Fibroblast of the conjunctiva (primary cell): ENCODE measurements at regions not wholly inside any gene's neighbourhood (a gene's known extent, or its start where the extent isn't known, plus 50 kb on each side); places are given as distances from the start of the nearest gene placed in this dataset.
"Not testable (repeated sequence)": the region's sequence is repeated elsewhere in the genome, so short reads cannot be mapped to it uniquely, and the experiment has no call there.

Experiments
- DNase-seq: peaks from one replicate; pipeline ENCODE4 v3.0.0-alpha.2; 2010; ENCODE audit warnings: low read depth

DNA sequence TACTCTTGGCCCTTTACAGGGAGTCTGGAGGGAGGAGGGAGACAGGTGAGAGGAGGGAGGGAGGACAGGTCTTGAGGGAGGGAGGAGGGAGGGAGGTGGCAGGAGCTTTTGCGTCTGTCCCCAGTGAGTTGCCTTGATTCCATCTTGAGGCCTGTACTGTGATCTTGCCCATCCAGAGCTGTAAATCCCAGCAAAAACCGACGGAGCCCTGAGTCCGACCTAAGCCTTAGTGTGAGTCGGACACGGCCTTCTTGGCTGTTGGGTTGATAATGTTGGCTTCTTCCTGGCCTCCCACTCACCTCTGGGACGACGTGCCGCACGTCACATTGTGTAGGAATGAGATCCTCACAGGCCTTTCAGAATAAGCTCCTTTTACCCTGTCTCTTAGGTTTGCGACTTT lies 72.5 kb downstream of the RGS12 start:
- no peak for DNase-seq

DNA sequence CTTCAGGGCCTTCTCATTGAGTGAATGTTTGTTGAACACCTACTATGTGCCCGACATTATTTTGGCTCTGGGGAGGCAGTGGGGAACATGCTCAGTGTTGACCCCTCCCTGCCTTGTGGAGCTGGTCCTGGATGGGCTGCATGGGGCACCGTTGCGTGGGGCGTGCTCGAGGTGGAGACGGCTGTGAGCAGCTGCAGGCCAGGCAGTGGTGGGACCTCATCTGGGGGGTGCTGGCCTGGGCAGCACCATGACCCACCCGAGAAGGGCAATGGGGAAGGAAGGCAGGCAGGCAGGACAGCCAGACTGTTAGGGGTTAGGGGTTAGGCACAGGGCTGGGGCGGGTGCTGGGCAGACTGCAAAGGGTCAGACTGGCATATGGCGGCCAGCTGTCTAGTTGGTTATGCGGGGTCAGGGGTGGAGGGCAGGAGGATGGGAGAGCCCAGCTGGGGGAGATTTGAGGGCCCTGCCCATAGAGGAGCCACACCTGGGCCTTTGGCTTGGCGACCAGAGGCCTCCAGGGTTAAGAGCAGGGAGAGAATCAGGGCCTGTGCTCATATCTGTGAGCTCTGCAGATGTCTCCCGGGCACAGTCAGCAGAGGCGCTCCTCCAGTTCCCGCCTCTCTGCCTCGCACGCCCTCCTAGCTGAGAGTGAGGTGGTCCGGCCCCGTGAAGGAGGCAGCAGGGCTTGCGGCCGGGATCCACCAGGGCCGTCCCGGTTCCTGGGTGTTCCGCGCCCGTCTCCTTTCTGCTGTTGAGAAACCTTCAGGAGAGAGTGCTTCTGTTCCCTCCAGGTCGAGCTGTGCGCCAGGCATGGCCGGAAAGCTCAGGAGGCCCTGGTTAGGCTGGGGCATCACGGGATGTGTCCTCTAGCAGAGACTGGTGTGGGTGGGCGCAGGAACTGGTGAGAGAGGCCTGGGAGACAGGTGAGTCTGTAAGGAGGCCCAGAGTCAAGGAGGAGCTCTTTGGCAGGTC lies 73.3 kb downstream of the RGS12 start:
- DNase-seq = no peak

DNA sequence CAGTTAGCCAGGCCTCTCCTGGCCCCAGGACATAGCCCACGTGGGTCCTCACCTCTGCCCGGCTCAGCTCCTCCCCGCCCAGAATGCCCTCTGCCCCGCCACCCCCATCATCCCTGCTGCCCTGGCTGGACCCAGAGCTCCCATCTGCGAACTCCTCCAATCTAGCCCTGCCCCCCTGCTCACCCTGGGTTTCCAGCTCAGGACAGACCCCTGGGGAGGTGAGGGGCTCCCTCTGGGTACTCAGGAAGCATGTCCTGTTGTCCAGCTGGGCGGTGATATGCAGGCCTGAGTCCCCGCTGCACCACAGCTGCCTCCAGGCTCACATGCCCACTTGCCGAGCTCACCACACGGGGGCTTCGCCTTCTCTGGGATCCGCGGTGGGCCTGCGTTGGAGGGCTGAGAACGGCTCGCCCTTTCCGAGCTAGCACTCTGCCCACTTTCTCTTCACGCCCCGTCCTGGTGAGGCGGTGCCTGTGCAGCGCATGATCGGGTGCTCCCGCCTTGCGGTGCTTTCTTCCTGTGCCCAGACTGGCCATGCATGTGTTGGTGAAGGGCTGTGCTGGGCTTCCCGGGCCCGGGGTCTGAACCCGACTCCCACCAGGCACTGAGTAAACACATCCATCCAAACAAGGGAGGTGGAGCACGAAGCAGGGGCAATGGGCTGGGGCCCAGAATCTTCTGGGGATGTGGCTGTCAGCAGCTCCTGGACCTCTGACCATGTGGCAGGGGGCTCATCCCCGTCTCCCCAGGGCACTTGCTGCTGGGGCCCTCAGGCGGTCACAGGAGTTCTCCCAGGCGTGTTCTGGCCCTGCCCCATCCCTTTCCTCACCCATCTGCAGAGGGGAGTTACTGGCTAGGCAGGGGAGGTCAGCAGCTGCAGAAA lies 74.3 kb downstream of the RGS12 start:
- no peak for DNase-seq

DNA sequence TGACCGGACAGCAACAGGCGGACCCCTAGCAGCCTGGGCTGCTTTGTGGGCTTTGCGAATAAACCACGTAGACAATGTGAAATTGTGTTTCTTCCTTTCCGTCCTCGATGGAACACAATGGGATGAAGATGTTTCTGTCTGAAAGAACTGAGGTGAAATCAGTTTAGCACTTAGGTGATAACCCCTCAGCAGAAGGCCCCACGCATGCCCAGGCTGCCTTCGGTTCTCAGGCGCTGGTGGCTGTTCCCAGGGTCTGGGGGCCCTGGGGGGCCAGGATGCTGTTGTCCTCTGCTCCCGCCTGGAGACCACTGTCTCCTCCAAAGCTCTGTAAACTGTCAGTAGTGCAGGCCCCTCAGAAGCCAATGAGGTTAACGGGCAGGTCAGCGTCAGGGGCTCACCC lies 73.9 kb upstream of the HGFAC start:
- no peak for DNase-seq

DNA sequence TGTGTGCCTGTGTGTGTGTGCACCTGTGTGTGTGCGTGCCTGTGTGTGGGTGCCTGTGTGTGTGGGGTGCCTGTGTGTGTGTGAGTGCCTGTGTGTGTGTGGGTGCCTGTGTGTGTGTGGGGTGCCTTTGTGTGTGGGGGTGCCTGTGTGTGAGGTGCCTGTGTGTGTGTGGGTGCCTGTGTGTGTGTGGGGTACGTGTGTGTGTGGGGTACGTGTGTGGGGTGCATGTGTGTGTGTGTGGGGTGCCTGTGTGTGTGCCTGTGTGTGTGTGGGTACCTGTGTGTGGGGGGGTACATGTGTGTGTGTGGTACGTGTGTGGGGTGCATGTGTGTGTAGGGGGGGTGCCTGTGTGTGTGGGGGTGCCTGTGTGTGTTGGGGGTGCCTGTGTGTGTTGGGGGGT lies 73.4 kb upstream of the HGFAC start:
- no peak for DNase-seq

DNA sequence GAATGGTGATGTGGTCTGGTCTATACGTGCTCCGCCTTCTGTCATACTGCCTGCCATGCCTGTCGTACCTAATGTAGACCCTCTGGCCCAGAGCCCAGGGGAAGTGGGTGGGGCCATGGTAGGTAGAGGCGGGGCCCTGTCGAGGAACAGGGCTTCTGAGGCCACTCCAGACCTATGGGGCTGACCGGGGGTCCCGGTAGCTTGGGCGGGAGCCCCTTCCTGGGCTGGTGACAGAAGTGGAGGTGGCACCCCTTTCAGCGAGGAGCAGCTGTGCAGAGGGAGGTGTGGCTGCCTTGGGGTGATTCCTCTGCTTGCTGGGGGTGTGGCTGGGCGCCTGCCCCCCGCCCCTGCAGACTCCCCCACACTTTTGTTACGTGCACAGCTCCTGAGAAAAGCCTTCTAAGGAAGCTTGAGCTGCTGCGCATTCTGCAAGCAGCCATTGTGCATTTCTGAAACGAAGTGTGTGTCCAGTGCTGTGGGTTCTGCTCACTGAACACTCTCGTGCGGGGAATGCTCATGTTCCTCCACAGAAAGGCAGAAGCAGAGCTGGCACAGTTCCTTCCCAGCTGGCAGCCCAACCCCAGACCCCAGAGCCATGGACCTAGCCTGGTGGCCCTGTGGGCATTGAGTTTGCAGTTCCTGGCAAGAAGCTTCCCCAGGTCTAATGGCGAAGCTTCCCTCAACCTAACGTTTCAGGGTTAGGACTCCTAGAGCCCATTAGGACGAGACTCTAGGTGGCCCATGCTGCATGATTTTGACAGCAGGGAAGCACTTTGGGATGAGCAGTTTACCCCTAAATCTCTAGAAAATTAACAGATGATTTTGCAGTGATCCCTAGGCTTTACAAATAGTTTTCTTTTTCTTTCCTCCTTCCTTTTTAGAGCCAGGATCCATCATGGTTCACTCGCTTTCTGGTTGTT lies 72.7 kb upstream of the HGFAC start:
- no peak for DNase-seq

DNA sequence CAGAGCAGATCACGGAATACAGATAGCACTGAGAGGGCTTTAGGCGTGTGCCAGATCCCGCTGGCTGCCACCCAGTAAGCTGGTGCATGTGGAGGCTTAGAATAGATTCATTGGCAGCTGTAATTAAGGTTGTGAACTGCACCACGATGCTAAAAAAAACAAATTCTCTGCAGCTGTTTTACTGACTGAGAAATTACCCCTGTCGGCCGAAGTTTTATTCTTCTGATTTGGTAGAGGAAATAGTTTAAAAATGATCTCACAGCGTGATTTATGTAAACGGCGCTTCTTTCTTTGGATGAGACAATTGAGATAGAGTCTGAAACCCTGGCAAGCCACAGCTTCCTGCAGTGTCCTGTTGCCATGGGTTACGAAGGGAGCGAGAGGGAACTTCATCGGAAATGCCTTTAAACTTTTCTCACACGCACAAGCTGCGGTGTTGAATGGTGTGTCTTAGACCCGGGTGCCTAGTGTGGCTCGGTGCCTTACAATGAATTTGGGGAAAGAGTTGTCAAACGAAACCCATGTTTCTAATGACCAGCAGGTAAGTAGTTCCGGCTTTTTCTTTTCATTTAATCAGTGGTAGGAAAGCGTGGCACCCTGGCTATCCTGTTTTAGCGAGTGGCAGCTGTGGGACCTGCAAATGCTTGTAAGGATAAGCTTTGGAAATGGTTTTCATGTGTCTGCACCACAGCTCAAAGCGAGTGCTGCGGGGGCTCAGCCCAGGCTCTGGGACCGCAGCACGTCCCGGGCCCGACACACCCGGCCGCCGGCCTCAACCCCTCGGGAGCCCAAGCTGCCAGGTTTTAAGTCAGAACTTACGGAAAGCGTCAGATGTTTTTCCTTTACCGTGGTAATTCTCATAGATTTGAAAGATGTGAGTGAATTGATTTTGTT lies 71.7 kb upstream of the HGFAC start:
- DNase-seq = peak; percentile 43

DNA sequence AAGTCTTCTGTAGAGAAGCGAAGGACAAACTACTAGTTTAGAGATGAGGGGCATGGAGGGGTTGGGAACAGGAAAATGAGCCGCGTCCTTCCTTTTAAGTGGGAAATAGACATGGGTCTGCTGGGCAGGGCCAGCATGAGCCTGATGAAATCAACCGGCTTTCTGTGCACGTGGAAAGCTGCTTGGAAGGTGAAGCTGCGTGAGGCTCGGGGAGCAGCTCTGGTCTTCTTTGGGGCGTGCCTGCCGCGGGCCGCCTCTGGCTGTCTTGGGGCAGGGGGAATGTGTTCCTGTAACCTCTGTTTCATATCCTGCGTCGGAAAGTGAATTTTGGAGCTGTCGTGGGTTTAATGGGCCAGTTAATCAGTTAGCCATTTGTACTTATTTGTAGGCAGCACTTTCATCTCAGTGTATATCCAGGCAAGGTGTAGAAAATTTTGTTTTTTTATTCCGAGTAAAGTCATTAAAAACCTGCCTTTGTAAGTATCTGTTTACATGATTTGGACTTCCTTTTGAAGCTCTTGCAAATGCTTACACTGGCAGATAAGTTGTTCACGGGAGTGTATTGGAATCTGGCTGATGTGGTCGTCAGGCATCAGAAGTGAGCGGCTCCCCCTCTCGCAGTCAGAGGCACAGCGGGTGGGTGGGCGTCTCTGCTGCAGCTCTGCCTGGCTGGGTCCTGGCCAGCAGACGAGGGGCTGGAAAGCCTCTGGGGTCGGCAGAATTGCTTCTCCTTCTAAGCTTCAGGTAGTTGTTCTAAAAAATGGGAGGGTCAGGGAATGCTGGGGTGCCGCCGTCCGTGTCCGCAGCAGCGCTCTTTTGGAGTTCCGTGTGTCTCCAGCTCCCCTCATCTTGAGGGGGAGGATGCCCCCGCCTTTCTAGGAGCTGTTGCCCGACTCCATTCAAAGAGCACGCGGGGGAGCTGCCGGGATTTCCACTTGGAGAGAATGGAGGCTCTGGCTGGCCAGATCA lies 70.5 kb upstream of the HGFAC start:
- no peak for DNase-seq

DNA sequence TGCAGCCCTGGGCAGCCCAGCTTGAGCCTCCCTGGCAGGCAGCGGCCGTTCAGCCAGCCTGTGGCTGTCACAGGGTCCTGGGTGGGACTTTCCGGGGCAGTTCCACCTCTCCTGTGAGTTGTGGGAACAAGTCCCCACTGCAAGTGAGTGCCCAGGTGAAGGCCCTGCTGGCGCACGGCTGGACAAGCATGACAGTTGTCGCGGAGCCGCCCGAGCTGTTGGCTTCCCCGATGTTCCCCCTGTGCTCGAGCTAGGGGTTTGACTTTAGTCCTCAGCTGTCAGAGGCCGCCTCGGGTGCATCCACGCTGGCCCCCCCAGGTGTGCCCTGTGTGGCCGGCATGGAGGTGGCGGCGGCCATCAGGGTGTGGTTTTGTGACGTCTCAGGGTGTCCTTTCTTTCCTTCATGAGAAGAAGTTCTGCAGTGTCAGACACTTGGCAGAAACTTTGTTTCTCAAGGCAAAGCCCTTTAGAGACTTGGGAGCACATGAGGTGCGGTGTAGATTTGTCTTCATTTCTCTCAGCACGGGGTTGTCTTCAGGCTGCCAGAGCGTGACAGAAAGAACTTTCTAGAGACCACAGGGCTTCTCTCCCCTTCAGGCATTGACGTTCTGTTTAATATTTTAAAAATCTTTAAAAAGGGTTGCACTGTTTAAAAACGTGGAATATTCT lies 69.4 kb upstream of the HGFAC start:
- DNase-seq = no peak

DNA sequence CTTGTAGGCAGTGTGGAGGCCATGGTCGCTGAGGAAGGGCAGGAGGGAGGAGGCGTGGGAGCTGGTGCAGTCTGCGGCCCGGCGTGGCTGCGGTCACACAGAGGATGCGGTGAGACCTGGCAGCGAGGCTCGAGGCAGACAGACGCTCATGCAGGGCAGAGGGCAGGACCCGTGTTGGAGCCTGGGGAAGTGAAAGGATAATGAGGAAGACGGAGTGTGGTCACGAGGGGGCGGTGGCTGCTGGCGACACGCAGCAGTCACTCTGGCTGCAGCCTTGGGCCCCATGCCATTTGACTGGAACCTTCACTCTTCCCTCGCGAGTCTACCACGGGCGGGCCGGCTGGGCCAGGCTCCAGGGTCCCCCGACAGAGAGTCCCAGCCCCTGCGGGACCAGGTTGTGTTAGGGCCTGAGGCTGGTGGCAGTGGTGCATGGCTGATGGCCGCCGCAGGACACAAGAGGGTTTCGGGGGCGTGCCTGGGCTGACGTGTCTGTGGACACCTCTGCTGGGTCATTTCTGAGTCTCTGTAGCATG lies 68.8 kb upstream of the HGFAC start:
- DNase-seq = no peak

DNA sequence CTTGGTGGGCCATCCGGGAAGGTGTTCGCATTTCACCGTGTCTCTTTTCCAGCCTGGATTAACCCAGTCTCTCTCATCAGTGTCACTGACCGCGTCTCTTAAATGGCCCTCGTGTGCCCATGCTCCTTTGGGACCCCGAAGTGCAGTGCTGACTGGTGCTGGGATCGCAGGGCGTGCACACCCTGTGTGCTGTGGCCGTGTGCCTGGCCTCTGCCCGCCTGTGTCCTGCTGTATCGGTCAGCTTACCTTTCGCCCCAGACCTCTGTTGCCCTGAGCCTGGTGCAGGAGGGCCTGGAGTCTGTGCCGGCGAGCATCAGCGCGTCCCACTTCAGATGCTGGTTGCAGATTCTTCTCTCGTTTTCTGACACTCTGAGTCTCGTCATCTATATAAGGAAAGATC lies 68.3 kb upstream of the HGFAC start:
- no peak for DNase-seq

DNA sequence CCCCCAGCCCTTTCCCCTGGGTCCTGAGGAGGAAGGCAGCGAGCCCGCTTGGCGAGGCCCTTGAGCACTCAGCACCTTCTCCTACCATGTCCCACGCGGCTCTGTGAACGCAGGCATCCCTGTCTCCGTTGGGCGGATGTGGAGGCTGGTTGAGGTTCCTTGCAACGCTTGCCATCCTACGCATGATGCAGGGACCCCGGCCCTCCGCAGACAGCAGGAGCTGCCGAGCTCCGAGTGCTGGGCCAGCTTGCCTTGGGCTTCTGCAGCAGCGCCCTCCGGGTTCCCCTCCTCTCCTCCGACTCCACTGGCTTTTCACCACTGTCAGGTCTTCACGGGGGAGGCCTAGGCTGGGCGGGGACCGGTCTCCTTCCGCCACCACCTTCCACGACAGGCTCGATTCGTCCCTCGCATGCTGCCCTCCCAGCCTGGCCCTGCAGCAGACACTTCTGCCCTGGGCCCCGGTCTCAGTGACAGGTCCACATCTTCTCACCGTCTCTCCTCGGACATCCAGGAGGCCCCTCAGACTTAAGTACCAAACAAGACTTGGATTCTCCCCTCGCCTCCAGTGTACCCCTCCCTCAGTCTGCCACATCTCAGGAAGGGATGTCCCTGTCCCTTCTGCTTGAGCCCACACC lies 67.6 kb upstream of the HGFAC start:
- no peak for DNase-seq

DNA sequence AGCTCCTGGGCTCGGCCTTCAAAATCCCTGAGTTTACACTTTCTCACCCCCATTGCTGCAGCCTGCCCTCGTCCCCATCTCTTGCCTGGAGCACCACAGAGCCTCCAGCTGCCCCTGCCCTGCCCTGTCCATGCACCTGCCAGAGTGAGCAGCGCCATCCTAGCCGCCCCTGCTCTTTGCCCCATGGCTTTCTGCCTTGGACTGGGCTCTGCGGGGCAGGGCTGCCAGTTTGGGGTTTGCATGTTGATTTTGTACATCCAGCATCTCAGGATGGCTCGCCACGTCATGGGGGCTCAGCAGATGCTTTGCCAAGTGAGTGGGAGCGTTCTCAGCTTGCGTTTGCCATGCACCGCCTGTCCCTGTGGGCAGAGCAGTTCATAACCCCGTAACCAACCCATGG lies 67.1 kb upstream of the HGFAC start:
- no peak for DNase-seq

DNA sequence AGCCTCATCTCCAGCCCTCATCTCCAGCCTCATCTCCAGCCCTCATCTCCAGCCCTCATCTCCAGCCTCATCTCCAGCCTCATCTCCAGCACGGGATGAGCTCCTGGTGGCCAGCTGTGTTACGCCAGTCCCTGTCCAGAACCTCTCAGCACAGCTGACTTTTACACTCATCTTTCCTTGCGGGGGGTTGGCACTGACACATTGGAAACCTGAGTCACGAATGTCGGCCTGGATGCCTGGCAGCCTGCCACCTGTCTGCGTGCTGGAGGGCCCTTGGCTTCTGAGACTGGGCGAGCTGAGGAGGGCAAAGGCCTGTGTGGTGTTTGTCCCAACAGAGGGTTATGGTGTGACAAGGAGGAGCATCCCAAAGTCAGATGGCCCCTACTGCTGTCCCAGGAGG lies 66.1 kb upstream of the HGFAC start:
- peak; percentile 48 for DNase-seq

DNA sequence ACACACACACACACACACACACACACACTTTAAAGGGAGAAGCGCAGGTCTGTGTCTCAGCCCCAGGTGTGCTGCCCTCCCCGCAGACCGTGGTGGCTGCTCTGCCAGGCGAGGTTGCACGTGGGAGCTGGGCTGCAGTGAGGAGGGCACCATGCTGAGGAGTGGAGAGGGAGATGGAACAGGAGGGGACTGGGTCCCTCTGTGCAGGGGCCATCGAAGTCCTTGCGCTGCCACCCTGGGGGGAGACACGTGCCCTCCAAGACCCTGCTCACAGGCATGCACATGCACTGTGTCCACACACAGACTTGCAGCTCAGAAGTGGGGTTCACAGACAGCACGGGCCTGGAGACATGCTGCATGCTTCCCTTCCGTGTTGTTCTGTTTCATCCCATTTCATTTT lies 65.5 kb upstream of the HGFAC start:
- DNase-seq = no peak

DNA sequence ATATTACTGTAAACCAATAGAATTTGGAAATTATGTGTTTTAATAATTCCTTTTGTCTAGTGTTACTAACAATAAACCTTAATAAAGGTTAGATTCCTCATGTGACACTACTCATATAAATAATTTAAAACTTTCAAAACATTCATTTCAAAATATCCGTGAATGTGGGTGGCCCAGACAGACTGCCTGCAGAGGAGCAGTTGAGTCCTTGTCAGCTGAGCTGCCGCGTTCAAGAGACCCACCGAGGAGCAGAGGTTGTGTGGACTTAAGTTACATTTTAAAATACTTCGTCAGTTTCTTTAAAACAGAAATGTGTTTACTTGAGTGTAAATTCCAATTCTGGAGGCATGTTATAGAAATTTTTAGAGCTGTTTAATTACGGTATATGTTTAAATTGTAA lies 64.2 kb upstream of the HGFAC start:
- DNase-seq = no peak

DNA sequence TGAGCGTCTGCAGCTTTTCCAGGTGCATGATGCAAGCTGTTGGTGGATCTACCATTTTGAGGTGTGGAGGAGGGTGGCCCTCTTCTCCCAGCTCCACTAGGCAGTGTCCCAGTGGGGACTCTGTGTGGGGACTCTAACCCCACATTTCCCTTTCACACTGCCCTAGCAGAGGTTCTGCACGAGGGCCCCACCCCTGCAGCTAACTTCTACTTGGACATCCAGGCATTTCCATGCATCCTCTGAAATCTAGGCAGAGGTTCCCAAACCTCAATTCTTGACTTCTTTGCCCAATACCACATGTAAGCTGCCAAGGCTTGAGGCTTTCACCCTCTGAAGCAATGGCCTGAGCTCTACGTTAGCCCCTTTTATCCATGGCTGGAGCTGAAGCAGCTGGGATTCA lies 61.4 kb upstream of the HGFAC start:
- DNase-seq = not testable (repeated sequence)

DNA sequence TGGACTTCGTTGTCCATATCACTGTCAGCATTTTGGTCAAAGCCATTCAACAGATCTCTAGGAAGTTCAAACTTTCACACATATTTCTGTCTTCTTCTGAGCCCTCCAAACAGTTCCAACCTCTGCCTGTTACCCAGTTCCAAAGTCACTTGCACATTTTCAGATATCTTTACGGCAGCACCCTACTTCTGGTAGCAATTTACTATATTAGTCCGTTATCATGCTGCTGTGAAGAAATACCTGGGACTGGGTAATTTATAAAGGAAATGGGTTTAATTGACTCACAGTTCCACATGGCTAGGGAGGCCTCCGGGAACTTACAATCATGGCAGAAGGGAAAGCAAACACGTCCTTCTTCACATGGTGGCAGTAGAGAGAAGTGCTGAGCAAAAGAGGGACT lies 60.6 kb upstream of the HGFAC start:
- not testable (repeated sequence) for DNase-seq
